ENCODE measurements at regions not wholly inside any gene's neighbourhood (a gene's known extent, or its start where the extent isn't known, plus 50 kb on each side); places are given as distances from the start of the nearest gene placed in this dataset.

DNA sequence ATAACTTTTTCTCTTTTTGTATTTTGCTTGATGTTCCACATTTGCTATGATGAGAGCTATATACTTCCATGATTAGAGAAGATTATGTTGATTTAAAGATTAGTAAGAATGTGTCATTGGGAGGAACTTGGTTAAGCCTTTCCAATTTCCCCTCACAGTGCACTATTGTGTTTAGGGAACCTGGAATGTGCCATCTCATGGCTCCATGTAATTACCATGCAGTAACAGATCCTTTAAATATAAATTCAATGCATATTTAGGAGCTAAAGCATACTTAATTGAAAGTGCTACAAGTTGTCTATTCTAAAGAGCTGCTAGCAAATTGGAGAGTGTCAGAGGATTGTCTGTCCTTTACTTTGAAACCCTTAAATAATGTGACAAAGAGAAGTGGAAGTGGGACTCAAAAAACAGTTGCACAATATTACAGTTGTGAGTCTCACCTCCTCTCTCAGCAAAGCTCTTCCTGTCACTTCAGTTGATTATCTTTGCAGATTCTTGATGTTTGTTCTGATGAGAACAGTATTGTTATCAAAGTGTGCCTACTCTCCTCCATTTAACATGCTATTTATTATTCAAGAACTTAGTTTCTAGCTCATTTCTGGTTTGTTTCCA lies 1162.7 kb upstream of the ZEB2 start:
- no peak for TF ChIP-seq CSDC2 (CRISPR knock-in tag; IDR thresholded peaks at IDR 0.05)
- TF ChIP-seq, protein P1, sequence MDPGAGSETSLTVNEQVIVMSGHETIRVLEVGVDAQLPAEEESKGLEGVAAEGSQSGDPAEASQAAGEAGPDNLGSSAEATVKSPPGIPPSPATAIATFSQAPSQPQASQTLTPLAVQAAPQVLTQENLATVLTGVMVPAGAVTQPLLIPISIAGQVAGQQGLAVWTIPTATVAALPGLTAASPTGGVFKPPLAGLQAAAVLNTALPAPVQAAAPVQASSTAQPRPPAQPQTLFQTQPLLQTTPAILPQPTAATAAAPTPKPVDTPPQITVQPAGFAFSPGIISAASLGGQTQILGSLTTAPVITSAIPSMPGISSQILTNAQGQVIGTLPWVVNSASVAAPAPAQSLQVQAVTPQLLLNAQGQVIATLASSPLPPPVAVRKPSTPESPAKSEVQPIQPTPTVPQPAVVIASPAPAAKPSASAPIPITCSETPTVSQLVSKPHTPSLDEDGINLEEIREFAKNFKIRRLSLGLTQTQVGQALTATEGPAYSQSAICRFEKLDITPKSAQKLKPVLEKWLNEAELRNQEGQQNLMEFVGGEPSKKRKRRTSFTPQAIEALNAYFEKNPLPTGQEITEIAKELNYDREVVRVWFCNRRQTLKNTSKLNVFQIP (CRISPR knock-in tag; IDR thresholded peaks at IDR 0.05; ENCODE audit: borderline replicate concordance, low read depth), result no peak
- no peak for TF ChIP-seq GLIS3 (CRISPR knock-in tag; IDR thresholded peaks at IDR 0.05)
- TF ChIP-seq PPARA (CRISPR knock-in tag; IDR thresholded peaks at IDR 0.05; ENCODE audit: borderline replicate concordance), result no peak
- TF ChIP-seq, protein P2, sequence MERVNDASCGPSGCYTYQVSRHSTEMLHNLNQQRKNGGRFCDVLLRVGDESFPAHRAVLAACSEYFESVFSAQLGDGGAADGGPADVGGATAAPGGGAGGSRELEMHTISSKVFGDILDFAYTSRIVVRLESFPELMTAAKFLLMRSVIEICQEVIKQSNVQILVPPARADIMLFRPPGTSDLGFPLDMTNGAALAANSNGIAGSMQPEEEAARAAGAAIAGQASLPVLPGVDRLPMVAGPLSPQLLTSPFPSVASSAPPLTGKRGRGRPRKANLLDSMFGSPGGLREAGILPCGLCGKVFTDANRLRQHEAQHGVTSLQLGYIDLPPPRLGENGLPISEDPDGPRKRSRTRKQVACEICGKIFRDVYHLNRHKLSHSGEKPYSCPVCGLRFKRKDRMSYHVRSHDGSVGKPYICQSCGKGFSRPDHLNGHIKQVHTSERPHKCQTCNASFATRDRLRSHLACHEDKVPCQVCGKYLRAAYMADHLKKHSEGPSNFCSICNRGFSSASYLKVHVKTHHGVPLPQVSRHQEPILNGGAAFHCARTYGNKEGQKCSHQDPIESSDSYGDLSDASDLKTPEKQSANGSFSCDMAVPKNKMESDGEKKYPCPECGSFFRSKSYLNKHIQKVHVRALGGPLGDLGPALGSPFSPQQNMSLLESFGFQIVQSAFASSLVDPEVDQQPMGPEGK (CRISPR knock-in tag; IDR thresholded peaks at IDR 0.05; ENCODE audit: borderline replicate concordance), result no peak
- TF ChIP-seq ZFP30 (CRISPR knock-in tag; IDR thresholded peaks at IDR 0.05), result no peak
- no peak for TF ChIP-seq ZFP3 (CRISPR knock-in tag; IDR thresholded peaks at IDR 0.05)
- no peak for TF ChIP-seq ESRRG (CRISPR knock-in tag; IDR thresholded peaks at IDR 0.05)
